H9 (cell line): ENCODE measurements at regions not wholly inside any gene's neighbourhood (a gene's known extent, or its start where the extent isn't known, plus 50 kb on each side); places are given as distances from the start of the nearest gene placed in this dataset.

ENCODE experiments used
- DNase-seq: peaks from one replicate; pipeline ENCODE4 v3.0.0-alpha.2; 2017
- H2AFZ ChIP-seq: one replicate; pipeline ENCODE4 v1.6.1; 2013; ENCODE audit warnings: mild to moderate bottlenecking, low read length, control low read depth, moderate library complexity
- H2AK5ac ChIP-seq: 2 replicates; pipeline ENCODE4 v1.6.1; 2013; ENCODE audit warnings: low read length, control low read depth, mixed read lengths; ENCODE audit not compliant: insufficient read length
- H2BK120ac ChIP-seq: one replicate; pipeline ENCODE4 v1.6.1; 2013; ENCODE audit warnings: low read depth, mild to moderate bottlenecking, low read length, control low read depth, inconsistent platforms; ENCODE audit not compliant: poor library complexity, severe bottlenecking
- H2BK12ac ChIP-seq: 2 replicates; pipeline ENCODE4 v1.6.1; 2013; ENCODE audit warnings: low read length, control low read depth, mixed read lengths, low read depth; ENCODE audit not compliant: insufficient read length
- H2BK15ac ChIP-seq: 2 replicates; pipeline ENCODE4 v1.6.1; 2013; ENCODE audit warnings: low read depth, low read length, control low read depth
- H2BK20ac ChIP-seq: one replicate; pipeline ENCODE4 v1.6.1; 2013; ENCODE audit warnings: low read depth, mild to moderate bottlenecking, low read length, control low read depth, inconsistent platforms; ENCODE audit not compliant: poor library complexity, severe bottlenecking
- H2BK5ac ChIP-seq: 2 replicates; pipeline ENCODE4 v1.6.1; 2013; ENCODE audit warnings: low read length, control low read depth, mixed read lengths; ENCODE audit not compliant: insufficient read length
- H3K14ac ChIP-seq: 2 replicates; pipeline ENCODE4 v1.6.1; 2013; ENCODE audit warnings: low read length, control low read depth; ENCODE audit not compliant: insufficient read depth
- H3K18ac ChIP-seq: 2 replicates; pipeline ENCODE4 v1.6.1; 2013; ENCODE audit warnings: low read depth, mild to moderate bottlenecking, mixed read lengths, low read length, control low read depth; ENCODE audit not compliant: insufficient read length
- H3K23ac ChIP-seq: 2 replicates; pipeline ENCODE4 v1.6.1; 2013; ENCODE audit warnings: low read length, control low read depth, mixed read lengths, low read depth; ENCODE audit not compliant: insufficient read length
- H3K23me2 ChIP-seq: 2 replicates; pipeline ENCODE4 v1.6.1; 2013; ENCODE audit warnings: low read depth, mild to moderate bottlenecking, mixed read lengths, low read length, control low read depth; ENCODE audit not compliant: insufficient read length, poor library complexity, severe bottlenecking
- H3K27ac ChIP-seq: 2 replicates; pipeline ENCODE4 v1.5.1; 2013; ENCODE audit warnings: low read length, control low read depth, mixed read lengths, low read depth; ENCODE audit not compliant: insufficient read length
- H3K27me3 ChIP-seq: 2 replicates; pipeline ENCODE4 v1.6.1; 2013; ENCODE audit warnings: low read length, control low read depth, inconsistent platforms; ENCODE audit not compliant: insufficient read depth
- H3K4ac ChIP-seq: 2 replicates; pipeline ENCODE4 v1.6.1; 2013; ENCODE audit warnings: low read depth, mild to moderate bottlenecking, control low read depth, inconsistent platforms, low read length, moderate library complexity
- H3K4me1 ChIP-seq: 2 replicates; pipeline ENCODE4 v1.6.1; 2013; ENCODE audit warnings: low read length, control low read depth, inconsistent platforms; ENCODE audit not compliant: insufficient read depth
- H3K4me2 ChIP-seq: 2 replicates; pipeline ENCODE4 v1.6.1; 2013; ENCODE audit warnings: low read length, control low read depth, mixed read lengths; ENCODE audit not compliant: insufficient read length, insufficient read depth
- H3K56ac ChIP-seq: 2 replicates; pipeline ENCODE4 v1.6.1; 2013; ENCODE audit warnings: low read depth, mild to moderate bottlenecking, mixed read lengths, low read length, control low read depth; ENCODE audit not compliant: insufficient read length
- H3K79me1 ChIP-seq: 2 replicates; pipeline ENCODE4 v1.6.1; 2013; ENCODE audit warnings: low read depth, mild to moderate bottlenecking, moderate library complexity, low read length, control low read depth, inconsistent platforms; ENCODE audit not compliant: insufficient read depth, poor library complexity, severe bottlenecking
- H3K79me2 ChIP-seq: 2 replicates; pipeline ENCODE4 v1.6.1; 2013; ENCODE audit warnings: low read length, control low read depth, inconsistent platforms; ENCODE audit not compliant: insufficient read depth
- H3K9ac ChIP-seq: 2 replicates; pipeline ENCODE4 v1.6.1; 2013; ENCODE audit warnings: low read length, control low read depth, mixed read lengths; ENCODE audit not compliant: insufficient read length; ENCODE audit errors: extremely low read depth
- H3K9me3 ChIP-seq: one replicate; pipeline ENCODE4 v1.6.1; 2013; ENCODE audit warnings: low read depth, low read length, inconsistent platforms; ENCODE audit not compliant: control insufficient read depth
- H3T11ph ChIP-seq: one replicate; pipeline ENCODE4 v1.6.1; 2013; ENCODE audit warnings: mild to moderate bottlenecking, low read length, control low read depth, inconsistent platforms
- H4K20me1 ChIP-seq: one replicate; pipeline ENCODE4 v1.6.1; 2013; ENCODE audit not compliant: control insufficient read depth, insufficient read length, insufficient read depth
- H4K5ac ChIP-seq: 2 replicates; pipeline ENCODE4 v1.6.1; 2013; ENCODE audit warnings: low read depth, mild to moderate bottlenecking, mixed read lengths, low read length, control low read depth; ENCODE audit not compliant: insufficient read length
- H4K8ac ChIP-seq: replicated peaks from 2 replicates; pipeline ENCODE4 v1.6.1; 2013; ENCODE audit warnings: low read length, control low read depth, mixed read lengths, low read depth; ENCODE audit not compliant: insufficient read length
- H4K91ac ChIP-seq: 2 replicates; pipeline ENCODE4 v1.6.1; 2013; ENCODE audit warnings: low read depth, mild to moderate bottlenecking, moderate library complexity, mixed read lengths, low read length, control low read depth; ENCODE audit not compliant: insufficient read length
- H3K27ac Mint-ChIP-seq, 3 experiments: 2 replicates in 2 of 3; 3 replicates in 1 of 3; pipeline ENCODE4 v1.8.0; 2020 to 2021; ENCODE audit warnings: mixed read lengths in 3 of 3, mild to moderate bottlenecking in 1 of 3, moderate library complexity in 1 of 3
- H3K27me3 Mint-ChIP-seq: 2 replicates; pipeline ENCODE4 v1.8.0; 2021; ENCODE audit warnings: low read depth, mild to moderate bottlenecking, moderate library complexity, mixed read lengths
- H3K36me3 Mint-ChIP-seq, 3 experiments: 2 replicates in 2 of 3; 3 replicates in 1 of 3; pipeline ENCODE4 v1.8.0; 2020 to 2021; ENCODE audit warnings: low read depth in 3 of 3, mixed read lengths in 3 of 3; ENCODE audit not compliant: insufficient read depth in 1 of 3
- H3K4me1 Mint-ChIP-seq, 2 experiments: 2 replicates each; pipeline ENCODE4 v1.8.0; 2020; ENCODE audit warnings: mixed read lengths in 2 of 2
- H3K4me3 Mint-ChIP-seq, 2 experiments: 2 replicates in 1 of 2; 3 replicates in 1 of 2; pipeline ENCODE4 v1.8.0; 2020 to 2021; ENCODE audit warnings: mild to moderate bottlenecking in 2 of 2, mixed read lengths in 2 of 2, moderate library complexity in 1 of 2
- H3K9me3 Mint-ChIP-seq, 2 experiments: 2 replicates in 1 of 2; 3 replicates in 1 of 2; pipeline ENCODE4 v1.8.0; 2020; ENCODE audit warnings: mild to moderate bottlenecking in 2 of 2, mixed read lengths in 2 of 2, moderate library complexity in 1 of 2
- TF ChIP-seq, protein P1 (sequence below): fragments of 200-600 bp; sonication (generic); conservative IDR thresholded peaks from 3 replicates; pipeline ENCODE4 v1.8.0; 2021; ENCODE audit warnings: antibody characterized with exemption, mild to moderate bottlenecking

DNA sequence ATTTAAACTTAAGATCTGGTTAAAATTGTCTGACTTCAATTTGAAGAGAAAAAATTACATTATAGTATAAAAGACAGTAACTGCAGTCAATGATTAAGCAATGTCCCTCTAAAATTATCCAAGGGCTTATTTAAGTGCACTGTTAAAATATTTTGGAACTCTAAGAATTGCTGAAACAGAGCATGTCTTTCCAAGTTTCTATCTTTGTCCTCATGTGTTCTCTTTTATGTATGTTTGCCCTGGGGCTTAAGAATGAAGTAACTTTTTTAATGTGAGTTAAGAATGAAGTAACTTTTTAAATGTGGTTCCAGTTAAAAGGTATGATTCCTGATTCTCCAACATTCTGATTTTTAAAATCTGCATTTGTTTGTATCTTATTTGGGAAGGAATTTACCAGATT is 69.0 kb upstream of the MARK1 start:
- Histone ChIP-seq H2AK5ac (no peak overlapping the region), H4K5ac (no peak overlapping the region), H2AFZ (no peak overlapping the region), H3K23me2 (no peaks in the 10 kb centered on the region), H3K4ac (no peak overlapping the region), H3K4me2 (no peak overlapping the region), H3K23ac (no peak overlapping the region), H3K56ac (no peak overlapping the region), H3T11ph (no peak overlapping the region), H3K79me2 (no peaks in the 10 kb centered on the region), H4K91ac (no peak overlapping the region), H3K18ac (no peak overlapping the region), H3K14ac (no peak overlapping the region), H3K27ac (no peak overlapping the region), H3K9ac (no peak overlapping the region), H3K79me1 (no peaks in the 10 kb centered on the region), H4K20me1 (no peaks in the 10 kb centered on the region), H4K8ac (no peak overlapping the region), H2BK5ac (no peak overlapping the region), H2BK15ac (no peak overlapping the region), H2BK120ac (no peak overlapping the region), H3K27me3 (no peaks in the 10 kb centered on the region), H3K9me3 (no peaks in the 10 kb centered on the region), H2BK12ac (no peak overlapping the region), H2BK20ac (no peak overlapping the region), H3K4me1 (no peaks in the 10 kb centered on the region)
- H3K4me3 Mint-ChIP-seq, result no peak overlapping the region
- H3K27me3 Mint-ChIP-seq, result no peaks in the 10 kb centered on the region; the same call in 1 of the 2 replicates
- DNase-seq, result no peak
- TF ChIP-seq, protein P1, sequence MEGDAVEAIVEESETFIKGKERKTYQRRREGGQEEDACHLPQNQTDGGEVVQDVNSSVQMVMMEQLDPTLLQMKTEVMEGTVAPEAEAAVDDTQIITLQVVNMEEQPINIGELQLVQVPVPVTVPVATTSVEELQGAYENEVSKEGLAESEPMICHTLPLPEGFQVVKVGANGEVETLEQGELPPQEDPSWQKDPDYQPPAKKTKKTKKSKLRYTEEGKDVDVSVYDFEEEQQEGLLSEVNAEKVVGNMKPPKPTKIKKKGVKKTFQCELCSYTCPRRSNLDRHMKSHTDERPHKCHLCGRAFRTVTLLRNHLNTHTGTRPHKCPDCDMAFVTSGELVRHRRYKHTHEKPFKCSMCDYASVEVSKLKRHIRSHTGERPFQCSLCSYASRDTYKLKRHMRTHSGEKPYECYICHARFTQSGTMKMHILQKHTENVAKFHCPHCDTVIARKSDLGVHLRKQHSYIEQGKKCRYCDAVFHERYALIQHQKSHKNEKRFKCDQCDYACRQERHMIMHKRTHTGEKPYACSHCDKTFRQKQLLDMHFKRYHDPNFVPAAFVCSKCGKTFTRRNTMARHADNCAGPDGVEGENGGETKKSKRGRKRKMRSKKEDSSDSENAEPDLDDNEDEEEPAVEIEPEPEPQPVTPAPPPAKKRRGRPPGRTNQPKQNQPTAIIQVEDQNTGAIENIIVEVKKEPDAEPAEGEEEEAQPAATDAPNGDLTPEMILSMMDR, result no peak
- peaks cover 5 to 8% of the 10 kb centered on the region in 2 experiments; a peak in 3 of 4 replicates for H3K4me1 Mint-ChIP-seq
- H3K36me3 Mint-ChIP-seq, result peaks cover 0 to 3% (median 0%) of the 10 kb centered on the region in 3 experiments; a peak in 2 of 7 replicates
- no peak overlapping the region for H3K27ac Mint-ChIP-seq
- H3K9me3 Mint-ChIP-seq, result 0 out of 5 replicates have a peak, but pooled peaks cover 0 to 3% of the 10 kb centered on the region in 2 experiments
